DOHH2 (cell line): ENCODE measurements at regions not wholly inside any gene's neighbourhood (a gene's known extent, or its start where the extent isn't known, plus 50 kb on each side); places are given as distances from the start of the nearest gene placed in this dataset.

Source experiments
- H3F3A ChIP-seq: fragments of 200-600 bp; sonication (generic), shearing (Covaris generic); 2 replicates; pipeline ENCODE4 v1.6.0; 2016; ENCODE audit warnings: antibody characterized with exemption, mild to moderate bottlenecking; ENCODE audit not compliant: control insufficient read depth, insufficient read depth
- H3K27ac ChIP-seq: fragments of 200-600 bp; sonication (generic); 2 replicates; pipeline ENCODE4 v1.5.1; 2014; ENCODE audit warnings: low read depth, mild to moderate bottlenecking, low read length, moderate library complexity
- H3K27me3 ChIP-seq: fragments of 200-600 bp; sonication (generic); 2 replicates; pipeline ENCODE4 v1.6.1; 2014; ENCODE audit warnings: mild to moderate bottlenecking, low read length, mixed read lengths; ENCODE audit not compliant: control insufficient read depth
- H3K36me3 ChIP-seq: fragments of 200-600 bp; sonication (generic); 2 replicates; pipeline ENCODE4 v1.6.1; 2014; ENCODE audit warnings: mild to moderate bottlenecking, low read length, moderate library complexity, mixed read lengths; ENCODE audit not compliant: control insufficient read depth
- H3K4me1 ChIP-seq: fragments of 200-600 bp; sonication (generic); 2 replicates; pipeline ENCODE4 v1.6.1; 2014; ENCODE audit warnings: mild to moderate bottlenecking, low read length, mixed read lengths; ENCODE audit not compliant: control insufficient read depth
- H3K4me2 ChIP-seq: fragments of 200-600 bp; sonication (generic); 2 replicates; pipeline ENCODE4 v1.6.0; 2014; ENCODE audit warnings: mild to moderate bottlenecking, low read length, moderate library complexity
- H3K4me3 ChIP-seq: fragments of 200-600 bp; sonication (generic); 2 replicates; pipeline ENCODE4 v1.5.1; 2014; ENCODE audit warnings: mild to moderate bottlenecking, low read length, mixed read lengths
- H3K79me2 ChIP-seq: fragments of 200-600 bp; sonication (generic); 2 replicates; pipeline ENCODE4 v1.6.1; 2014; ENCODE audit warnings: mild to moderate bottlenecking, low read length, mixed read lengths; ENCODE audit not compliant: control insufficient read depth
- H3K9me2 ChIP-seq: fragments of 200-600 bp; sonication (generic); replicated peaks from 2 replicates; pipeline ENCODE4 v1.6.1; 2014; ENCODE audit warnings: mild to moderate bottlenecking, low read length, mixed read lengths; ENCODE audit not compliant: control insufficient read depth
- H3K9me3 ChIP-seq: fragments of 200-600 bp; sonication (generic); 2 replicates; pipeline ENCODE4 v1.6.1; 2014; ENCODE audit warnings: antibody characterized with exemption, low read length, mixed read lengths; ENCODE audit not compliant: control insufficient read depth, insufficient read depth
- H4K20me1 ChIP-seq: fragments of 200-600 bp; sonication (generic); 2 replicates; pipeline ENCODE4 v1.6.0; 2014; ENCODE audit warnings: low read depth, mild to moderate bottlenecking, antibody characterized with exemption, low read length, moderate library complexity; ENCODE audit not compliant: control insufficient read depth, insufficient read depth
- CTCF ChIP-seq: fragments of 200-600 bp; sonication (generic); IDR thresholded peaks from one replicate; pipeline ENCODE4 v1.5.1; 2014; ENCODE audit warnings: antibody characterized with exemption, mild to moderate bottlenecking, low read depth, low read length; ENCODE audit not compliant: poor library complexity, severe bottlenecking
- EZH2phosphoT487 ChIP-seq: fragments of 200-600 bp; sonication (generic); IDR thresholded peaks from 2 replicates; pipeline ENCODE4 v1.6.1; 2017; ENCODE audit warnings: borderline replicate concordance, mild to moderate bottlenecking, antibody characterized with exemption, low read length, moderate library complexity, mixed read lengths

GRCh38 chr2:10236571-10237391 is 65.9 kb upstream of the HPCAL1 start:
- H3F3A ChIP-seq = no peaks in the 10 kb centered on the region
- H4K20me1 ChIP-seq = no peaks in the 10 kb centered on the region
- H3K27me3 ChIP-seq = no peaks in the 10 kb centered on the region
- no peaks in the 10 kb centered on the region for H3K9me2 ChIP-seq
- H3K4me2 ChIP-seq = no peak overlapping the region
- H3K4me1 ChIP-seq = no peaks in the 10 kb centered on the region
- H3K36me3 ChIP-seq = no peaks in the 10 kb centered on the region
- H3K27ac ChIP-seq = no peak overlapping the region
- H3K79me2 ChIP-seq = no peaks in the 10 kb centered on the region
- no peaks in the 10 kb centered on the region for H3K9me3 ChIP-seq
- TF ChIP-seq CTCF (no peak), EZH2phosphoT487 (no peak)
- H3K4me3 ChIP-seq = no peak overlapping the region

- H3F3A ChIP-seq = no peaks in the 10 kb centered on the region
- H3K4me3 ChIP-seq = no peak overlapping the region
- H3K79me2 ChIP-seq = no peaks in the 10 kb centered on the region
- no peaks in the 10 kb centered on the region for H4K20me1 ChIP-seq
- no peaks in the 10 kb centered on the region for H3K9me2 ChIP-seq
- no peak overlapping the region for H3K4me2 ChIP-seq
- no peaks in the 10 kb centered on the region for H3K27me3 ChIP-seq
- H3K4me1 ChIP-seq = no peaks in the 10 kb centered on the region
- no peaks in the 10 kb centered on the region for H3K36me3 ChIP-seq
- H3K27ac ChIP-seq = no peak overlapping the region
- TF ChIP-seq EZH2phosphoT487 (no peak), CTCF (no peak)
- no peaks in the 10 kb centered on the region for H3K9me3 ChIP-seq
Observed at GRCh38 chr2:10237392-10238321, 65.0 kb upstream of the HPCAL1 start.

GRCh38 chr2:10238396-10238795 is 64.3 kb upstream of the HPCAL1 start:
- Histone ChIP-seq H3K4me1 (no peaks in the 10 kb centered on the region), H3K27ac (no peak overlapping the region), H4K20me1 (no peaks in the 10 kb centered on the region), H3F3A (no peaks in the 10 kb centered on the region), H3K79me2 (no peaks in the 10 kb centered on the region), H3K36me3 (no peaks in the 10 kb centered on the region), H3K9me3 (no peaks in the 10 kb centered on the region), H3K4me2 (no peak overlapping the region), H3K4me3 (no peak overlapping the region), H3K27me3 (no peaks in the 10 kb centered on the region), H3K9me2 (no peaks in the 10 kb centered on the region)
- TF ChIP-seq CTCF = no peak
- TF ChIP-seq EZH2phosphoT487 = no peak
